ENCODE measurements at regions not wholly inside any gene's neighbourhood (a gene's known extent, or its start where the extent isn't known, plus 50 kb on each side); places are given as distances from the start of the nearest gene placed in this dataset.

GRCh38 chr7:138289864-138290263 lies 170.2 kb upstream of the TRIM24 start:
- no peaks in the 10 kb centered on the region for H3K36me3 ChIP-seq
- no peak overlapping the region for H3K4me3 ChIP-seq
- DNase-seq (ENCODE audit: extremely low spot score) = no peak
- no peaks in the 10 kb centered on the region for H3K4me1 ChIP-seq
- peaks cover 0 to 7% (median 0%) of the 10 kb centered on the region in 4 donors for H3K9me3 ChIP-seq
- H3K27me3 ChIP-seq = no peaks in the 10 kb centered on the region
- TF ChIP-seq POLR2A (IDR thresholded peaks at IDR 0.05; ENCODE audit: low read depth) (no peak), POLR2AphosphoS5 (IDR thresholded peaks at IDR 0.05) (no peak), EP300 (IDR thresholded peaks at IDR 0.05) (no peak)
- TF ChIP-seq, protein P1, sequence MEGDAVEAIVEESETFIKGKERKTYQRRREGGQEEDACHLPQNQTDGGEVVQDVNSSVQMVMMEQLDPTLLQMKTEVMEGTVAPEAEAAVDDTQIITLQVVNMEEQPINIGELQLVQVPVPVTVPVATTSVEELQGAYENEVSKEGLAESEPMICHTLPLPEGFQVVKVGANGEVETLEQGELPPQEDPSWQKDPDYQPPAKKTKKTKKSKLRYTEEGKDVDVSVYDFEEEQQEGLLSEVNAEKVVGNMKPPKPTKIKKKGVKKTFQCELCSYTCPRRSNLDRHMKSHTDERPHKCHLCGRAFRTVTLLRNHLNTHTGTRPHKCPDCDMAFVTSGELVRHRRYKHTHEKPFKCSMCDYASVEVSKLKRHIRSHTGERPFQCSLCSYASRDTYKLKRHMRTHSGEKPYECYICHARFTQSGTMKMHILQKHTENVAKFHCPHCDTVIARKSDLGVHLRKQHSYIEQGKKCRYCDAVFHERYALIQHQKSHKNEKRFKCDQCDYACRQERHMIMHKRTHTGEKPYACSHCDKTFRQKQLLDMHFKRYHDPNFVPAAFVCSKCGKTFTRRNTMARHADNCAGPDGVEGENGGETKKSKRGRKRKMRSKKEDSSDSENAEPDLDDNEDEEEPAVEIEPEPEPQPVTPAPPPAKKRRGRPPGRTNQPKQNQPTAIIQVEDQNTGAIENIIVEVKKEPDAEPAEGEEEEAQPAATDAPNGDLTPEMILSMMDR (IDR thresholded peaks at IDR 0.05) = no peak
- WGBS = 88% methylated on average over 2 of the region's 2 CpGs
- intact Hi-C loops (cut with DNase I) = no loop called here
- H3K27ac ChIP-seq (replicated peaks in 1 of 4) = no peak overlapping the region

GRCh38 chr7:138292951-138293350 lies 167.1 kb upstream of the TRIM24 start:
- no peak for DNase-seq (ENCODE audit: extremely low spot score)
- 71% methylated on average over 3 of the region's 3 CpGs for WGBS
- H3K27me3 ChIP-seq = no peaks in the 10 kb centered on the region
- TF ChIP-seq, protein P1 (IDR thresholded peaks at IDR 0.05) = no peak
- no peak for TF ChIP-seq POLR2AphosphoS5 (IDR thresholded peaks at IDR 0.05)
- TF ChIP-seq POLR2A (IDR thresholded peaks at IDR 0.05; ENCODE audit: low read depth) = no peak
- TF ChIP-seq EP300 (IDR thresholded peaks at IDR 0.05) = no peak
- H3K4me1 ChIP-seq = no peaks in the 10 kb centered on the region
- peaks cover 0 to 7% (median 0%) of the 10 kb centered on the region in 4 donors for H3K9me3 ChIP-seq
- no peak overlapping the region for H3K27ac ChIP-seq (replicated peaks in 1 of 4)
- intact Hi-C loops (cut with DNase I) = no loop called here
- H3K36me3 ChIP-seq = no peaks in the 10 kb centered on the region
- no peak overlapping the region for H3K4me3 ChIP-seq

GRCh38 chr7:138295049-138295637 lies 164.9 kb upstream of the TRIM24 start:
- DNase-seq (ENCODE audit: extremely low spot score) = no peak
- intact Hi-C loops (cut with DNase I) = no loop called here
- Histone ChIP-seq H3K36me3 (no peaks in the 10 kb centered on the region), H3K27me3 (no peaks in the 10 kb centered on the region), H3K4me1 (no peaks in the 10 kb centered on the region), H3K4me3 (no peak overlapping the region), H3K9me3 (peaks cover 0 to under 1% (median 0%) of the 10 kb centered on the region in 4 donors), H3K27ac (replicated peaks in 1 of 4) (no peak overlapping the region)
- 58% methylated on average over 3 of the region's 3 CpGs for WGBS
- TF ChIP-seq EP300 (IDR thresholded peaks at IDR 0.05) = no peak
- no peak for TF ChIP-seq POLR2AphosphoS5 (IDR thresholded peaks at IDR 0.05)
- TF ChIP-seq, protein P1 (IDR thresholded peaks at IDR 0.05) = no peak
- no peak for TF ChIP-seq POLR2A (IDR thresholded peaks at IDR 0.05; ENCODE audit: low read depth)

DNA sequence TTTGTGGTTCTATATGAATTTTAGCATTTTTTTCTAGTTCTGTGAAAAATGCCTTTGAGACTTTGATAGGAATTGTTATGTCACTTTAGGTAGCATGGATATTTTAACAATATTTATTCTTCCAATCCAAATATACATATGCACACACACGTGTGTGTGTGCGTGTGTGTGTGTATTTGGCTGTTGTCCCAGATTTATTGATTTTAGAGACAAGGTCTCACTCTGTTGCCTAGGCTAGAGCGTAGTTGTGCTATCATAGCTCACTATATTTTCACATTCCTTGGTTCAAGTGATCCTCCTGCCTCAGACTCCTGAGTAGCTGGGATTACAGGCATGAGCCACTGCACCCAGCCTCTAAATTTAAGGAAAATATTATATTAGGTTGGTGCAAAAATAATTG lies 162.5 kb upstream of the TRIM24 start:
- intact Hi-C loops (cut with DNase I) = no loop called here
- H3K9me3 ChIP-seq = no peaks in the 10 kb centered on the region

More for the DNA sequence above, 162.5 kb upstream of the TRIM24 start:
- no peaks in the 10 kb centered on the region for H3K4me1 ChIP-seq
- no peak for TF ChIP-seq EP300 (IDR thresholded peaks at IDR 0.05)
- no peak for TF ChIP-seq POLR2A (IDR thresholded peaks at IDR 0.05; ENCODE audit: low read depth)
- TF ChIP-seq, protein P1 (IDR thresholded peaks at IDR 0.05) = no peak
- no peak for TF ChIP-seq POLR2AphosphoS5 (IDR thresholded peaks at IDR 0.05)
- WGBS = 68% methylated on average over 3 of the region's 3 CpGs
- no peaks in the 10 kb centered on the region for H3K27me3 ChIP-seq
- H3K27ac ChIP-seq (replicated peaks in 1 of 4) = no peak overlapping the region
- DNase-seq (ENCODE audit: extremely low spot score) = no peak
- no peak overlapping the region for H3K4me3 ChIP-seq
- no peaks in the 10 kb centered on the region for H3K36me3 ChIP-seq

Measured in esophagus muscularis mucosa (tissue), 4 donors.